ENCODE measurements at regions not wholly inside any gene's neighbourhood (a gene's known extent, or its start where the extent isn't known, plus 50 kb on each side); places are given as distances from the start of the nearest gene placed in this dataset.

DNA sequence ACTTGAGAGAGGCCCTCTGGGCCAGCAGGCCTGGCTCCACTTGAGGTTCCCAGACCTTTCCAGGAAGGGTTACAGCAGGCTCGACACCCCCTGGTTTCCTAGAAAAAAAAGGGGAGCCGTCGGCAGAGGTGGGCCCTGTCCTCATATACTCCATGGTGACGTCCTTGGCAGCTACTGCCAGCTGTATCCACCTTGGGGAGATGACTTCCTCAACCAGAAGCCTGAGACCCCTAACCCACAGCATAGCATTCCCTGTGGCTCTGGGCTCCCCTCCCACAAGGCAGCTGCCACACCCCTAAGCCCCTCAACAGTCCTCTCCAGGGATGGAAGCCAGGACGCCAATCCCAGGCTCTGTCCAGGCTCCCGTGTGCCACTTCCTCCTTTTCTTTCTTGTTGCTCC lies 294.8 kb downstream of the CDC5L start:
- H3K36me3 ChIP-seq (ENCODE audit: control insufficient read depth, insufficient read depth, low read length), result no peaks in the 10 kb centered on the region
- H3K4me3 ChIP-seq (ENCODE audit: insufficient read depth, low read depth, low read length), result no peak overlapping the region
- H3K27ac ChIP-seq (ENCODE audit: insufficient read depth, low read depth, low read length, poor library complexity, severe bottlenecking), result no peak overlapping the region
- no peaks in the 10 kb centered on the region for H3K9me3 ChIP-seq (ENCODE audit: control insufficient read depth, low read length)
- H3K4me1 ChIP-seq (ENCODE audit: control insufficient read depth, insufficient read depth, low read length), result peaks cover 11% of the 10 kb centered on the region
- 88 to 94% methylated on average over 6 of the region's 6 CpGs for WGBS, 2 experiments
- no peaks in the 10 kb centered on the region for H3K27me3 ChIP-seq (ENCODE audit: control insufficient read depth, insufficient read depth, low read length, poor library complexity, severe bottlenecking)

DNA sequence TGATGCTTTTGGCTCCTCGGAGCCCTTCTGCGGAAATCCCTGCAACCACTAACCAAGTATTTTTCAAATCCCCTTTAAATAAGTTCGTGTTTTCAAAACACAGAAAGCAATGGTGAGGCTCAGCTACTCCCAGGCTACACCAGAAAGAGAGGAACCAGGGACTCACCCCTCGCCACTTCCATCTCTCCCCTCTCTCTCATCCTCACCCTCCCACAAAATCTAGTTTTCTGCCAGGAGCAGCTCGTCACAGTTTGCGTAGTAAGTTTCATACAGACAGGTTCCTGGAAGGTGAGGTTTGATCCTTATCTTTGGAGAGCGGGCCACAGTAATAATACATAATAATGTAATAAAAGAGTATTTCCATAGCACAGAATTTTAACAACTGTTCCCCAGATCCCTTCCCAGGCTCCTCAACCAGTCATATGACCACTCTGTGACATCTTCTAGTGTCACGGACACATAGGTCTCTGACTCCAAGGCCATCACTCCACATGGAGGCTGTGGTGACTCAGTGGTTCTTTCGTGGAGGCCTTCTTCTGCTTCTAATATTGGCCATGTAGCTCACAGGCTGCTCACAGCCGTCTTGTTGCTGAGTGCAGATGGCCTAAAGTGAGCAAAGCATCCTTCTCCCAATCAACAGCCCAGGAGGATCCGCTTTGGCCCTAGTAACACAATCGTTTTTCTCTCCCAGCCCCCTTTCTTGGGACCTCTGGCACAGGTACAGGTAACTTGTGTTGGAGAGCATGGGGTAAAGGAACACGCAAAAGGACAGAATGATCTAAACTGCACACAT lies 295.7 kb downstream of the CDC5L start:
- no peak overlapping the region for H3K27ac ChIP-seq (ENCODE audit: insufficient read depth, low read depth, low read length, poor library complexity, severe bottlenecking)
- H3K36me3 ChIP-seq (ENCODE audit: control insufficient read depth, insufficient read depth, low read length), result no peaks in the 10 kb centered on the region
- no peaks in the 10 kb centered on the region for H3K27me3 ChIP-seq (ENCODE audit: control insufficient read depth, insufficient read depth, low read length, poor library complexity, severe bottlenecking)
- H3K4me3 ChIP-seq (ENCODE audit: insufficient read depth, low read depth, low read length), result no peak overlapping the region
- peaks cover 11% of the 10 kb centered on the region for H3K4me1 ChIP-seq (ENCODE audit: control insufficient read depth, insufficient read depth, low read length)
- WGBS, 2 experiments, result 91 to 96% methylated on average over 10 to 12 of the region's 13 CpGs
- no peaks in the 10 kb centered on the region for H3K9me3 ChIP-seq (ENCODE audit: control insufficient read depth, low read length)

- H3K27ac ChIP-seq (ENCODE audit: insufficient read depth, low read depth, low read length, poor library complexity, severe bottlenecking), result no peak overlapping the region
- H3K4me3 ChIP-seq (ENCODE audit: insufficient read depth, low read depth, low read length), result no peak overlapping the region
- WGBS, 2 experiments, result 89 to 96% methylated on average over 2 of the region's 2 CpGs
- no peaks in the 10 kb centered on the region for H3K36me3 ChIP-seq (ENCODE audit: control insufficient read depth, insufficient read depth, low read length)
- no peaks in the 10 kb centered on the region for H3K9me3 ChIP-seq (ENCODE audit: control insufficient read depth, low read length)
- H3K4me1 ChIP-seq (ENCODE audit: control insufficient read depth, insufficient read depth, low read length), result peaks cover 11% of the 10 kb centered on the region
- H3K27me3 ChIP-seq (ENCODE audit: control insufficient read depth, insufficient read depth, low read length, poor library complexity, severe bottlenecking), result no peaks in the 10 kb centered on the region
These were observed 297.7 kb downstream of the CDC5L start for GRCh38 chr6:44685213-44685612.

DNA sequence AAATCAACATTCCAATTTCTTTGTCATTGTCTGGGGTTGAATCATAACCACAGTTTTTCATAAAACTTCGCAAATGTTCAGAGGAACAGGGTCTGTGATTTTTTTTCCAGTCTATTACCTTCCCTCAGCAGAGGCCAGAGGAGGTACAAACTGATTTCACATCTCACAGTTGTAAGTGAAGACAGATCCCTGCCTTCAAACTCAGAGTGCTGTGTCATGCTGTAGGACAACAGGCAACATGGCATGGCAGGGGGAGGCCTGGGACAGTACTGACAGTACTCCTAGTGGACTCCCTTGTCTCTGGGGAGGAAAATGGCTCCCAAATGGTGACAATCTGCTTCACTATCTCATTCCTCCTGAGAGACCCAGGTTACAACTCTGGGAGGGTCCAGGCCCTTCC lies 308.6 kb downstream of the CDC5L start:
- Histone ChIP-seq H3K4me3 (ENCODE audit: insufficient read depth, low read depth, low read length) (no peak overlapping the region), H3K4me1 (ENCODE audit: control insufficient read depth, insufficient read depth, low read length) (peaks cover 2% of the 10 kb centered on the region), H3K36me3 (ENCODE audit: control insufficient read depth, insufficient read depth, low read length) (no peaks in the 10 kb centered on the region), H3K27me3 (ENCODE audit: control insufficient read depth, insufficient read depth, low read length, poor library complexity, severe bottlenecking) (no peaks in the 10 kb centered on the region), H3K9me3 (ENCODE audit: control insufficient read depth, low read length) (no peaks in the 10 kb centered on the region), H3K27ac (ENCODE audit: insufficient read depth, low read depth, low read length, poor library complexity, severe bottlenecking) (no peak overlapping the region)
- WGBS, 2 experiments, result 97 to 100% methylated on average over 1 of the region's 1 CpG

DNA sequence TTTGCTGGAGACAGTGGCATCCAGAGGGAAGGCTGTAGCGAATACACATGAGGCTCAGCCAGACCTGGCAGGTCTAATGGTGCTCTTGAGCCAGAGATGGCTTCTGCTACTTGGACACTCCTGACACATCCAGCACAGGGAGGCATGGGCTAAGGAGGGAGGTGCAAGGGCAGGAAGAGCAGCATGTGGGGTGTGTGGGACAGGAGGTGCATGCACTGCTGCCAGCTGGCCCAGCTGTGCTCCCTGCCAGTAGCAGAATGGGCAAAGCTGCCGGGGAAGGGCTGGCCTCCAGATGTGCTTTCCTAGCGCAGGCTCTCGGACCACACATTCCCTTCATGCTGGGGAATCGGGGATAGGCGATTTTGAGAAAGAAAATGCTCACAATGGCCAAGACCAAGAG lies 309.2 kb downstream of the CDC5L start:
- whole genome bisulfite sequencing, 2 experiments, result 94% methylated on average over 6 of the region's 6 CpGs
- Histone ChIP-seq H3K4me1 (ENCODE audit: control insufficient read depth, insufficient read depth, low read length) (peaks cover 7% of the 10 kb centered on the region), H3K9me3 (ENCODE audit: control insufficient read depth, low read length) (no peaks in the 10 kb centered on the region), H3K27me3 (ENCODE audit: control insufficient read depth, insufficient read depth, low read length, poor library complexity, severe bottlenecking) (no peaks in the 10 kb centered on the region), H3K4me3 (ENCODE audit: insufficient read depth, low read depth, low read length) (no peak overlapping the region), H3K27ac (ENCODE audit: insufficient read depth, low read depth, low read length, poor library complexity, severe bottlenecking) (no peak overlapping the region), H3K36me3 (ENCODE audit: control insufficient read depth, insufficient read depth, low read length) (no peaks in the 10 kb centered on the region)

DNA sequence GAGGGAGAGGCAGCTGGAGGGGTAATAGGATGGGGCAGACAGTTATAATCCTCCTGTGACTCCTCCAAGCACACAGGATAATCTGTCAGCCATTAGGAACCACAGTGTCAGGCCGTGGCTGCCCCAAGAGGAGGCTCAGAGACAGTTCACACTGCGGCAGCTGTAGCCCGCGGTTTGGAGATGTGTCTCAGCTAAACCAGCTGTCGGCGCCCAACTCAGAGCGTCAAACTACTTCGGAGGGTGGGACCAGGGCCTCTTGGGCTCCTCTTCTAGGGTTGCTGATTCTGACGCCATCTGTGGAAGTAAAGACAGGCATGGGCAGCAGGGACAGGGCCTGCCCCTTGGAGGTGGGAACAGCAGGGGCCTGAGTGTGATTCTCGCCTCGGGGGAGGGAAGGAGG lies 309.8 kb downstream of the CDC5L start:
- Histone ChIP-seq H3K27me3 (ENCODE audit: control insufficient read depth, insufficient read depth, low read length, poor library complexity, severe bottlenecking) (no peaks in the 10 kb centered on the region), H3K27ac (ENCODE audit: insufficient read depth, low read depth, low read length, poor library complexity, severe bottlenecking) (no peak overlapping the region), H3K9me3 (ENCODE audit: control insufficient read depth, low read length) (no peaks in the 10 kb centered on the region), H3K4me1 (ENCODE audit: control insufficient read depth, insufficient read depth, low read length) (peaks cover 14% of the 10 kb centered on the region), H3K4me3 (ENCODE audit: insufficient read depth, low read depth, low read length) (no peak overlapping the region), H3K36me3 (ENCODE audit: control insufficient read depth, insufficient read depth, low read length) (no peaks in the 10 kb centered on the region)
- WGBS, 2 experiments, result 88% methylated on average over 11 of the region's 11 CpGs

DNA sequence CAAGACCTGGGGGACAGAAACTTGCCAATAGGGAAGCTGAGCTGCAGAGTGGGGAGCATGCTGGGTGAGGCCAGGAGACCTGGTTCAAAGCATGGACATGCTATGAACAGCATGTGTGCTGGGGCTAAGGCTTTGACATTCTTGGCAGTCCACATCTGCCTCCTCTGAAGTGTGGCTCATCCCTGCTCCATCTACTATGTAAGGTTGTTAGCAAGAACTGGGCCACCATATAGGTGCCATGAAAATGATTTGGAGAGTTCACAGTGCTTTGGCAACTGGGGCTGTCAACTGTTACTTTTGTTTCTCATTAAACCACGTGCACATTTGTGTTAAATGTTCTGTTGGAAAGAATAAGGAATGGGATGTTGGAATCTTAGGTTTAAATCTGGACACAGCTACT lies 311.1 kb downstream of the CDC5L start:
- Histone ChIP-seq H3K27me3 (ENCODE audit: control insufficient read depth, insufficient read depth, low read length, poor library complexity, severe bottlenecking) (no peaks in the 10 kb centered on the region), H3K9me3 (ENCODE audit: control insufficient read depth, low read length) (no peaks in the 10 kb centered on the region), H3K36me3 (ENCODE audit: control insufficient read depth, insufficient read depth, low read length) (no peaks in the 10 kb centered on the region), H3K27ac (ENCODE audit: insufficient read depth, low read depth, low read length, poor library complexity, severe bottlenecking) (no peak overlapping the region), H3K4me3 (ENCODE audit: insufficient read depth, low read depth, low read length) (no peak overlapping the region), H3K4me1 (ENCODE audit: control insufficient read depth, insufficient read depth, low read length) (peaks cover 15% of the 10 kb centered on the region)
- WGBS, 2 experiments, result 90 to 92% methylated on average over 1 of the region's 1 CpG

DNA sequence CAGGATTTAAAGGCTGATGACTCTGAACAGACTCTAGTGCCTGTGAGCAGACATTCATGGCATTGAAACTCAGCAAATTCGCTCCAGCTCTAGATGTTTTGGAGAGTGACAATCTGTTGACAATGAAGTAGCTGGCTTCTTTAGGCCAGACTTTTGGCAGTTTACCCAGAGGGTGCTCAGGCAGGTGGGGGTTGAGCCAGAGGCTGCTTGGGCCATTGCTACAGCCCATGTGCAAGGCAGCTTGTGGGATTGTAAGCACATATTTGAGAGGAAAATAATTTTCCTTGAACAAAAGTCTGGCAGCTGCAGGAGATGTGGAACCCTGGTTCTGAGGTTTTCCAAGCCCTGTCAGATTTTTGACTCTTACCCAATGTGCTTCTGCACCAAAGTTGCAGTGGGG lies 311.6 kb downstream of the CDC5L start:
- Histone ChIP-seq H3K36me3 (ENCODE audit: control insufficient read depth, insufficient read depth, low read length) (no peaks in the 10 kb centered on the region), H3K27ac (ENCODE audit: insufficient read depth, low read depth, low read length, poor library complexity, severe bottlenecking) (no peak overlapping the region), H3K9me3 (ENCODE audit: control insufficient read depth, low read length) (no peaks in the 10 kb centered on the region), H3K4me3 (ENCODE audit: insufficient read depth, low read depth, low read length) (no peak overlapping the region), H3K27me3 (ENCODE audit: control insufficient read depth, insufficient read depth, low read length, poor library complexity, severe bottlenecking) (no peaks in the 10 kb centered on the region), H3K4me1 (ENCODE audit: control insufficient read depth, insufficient read depth, low read length) (peaks cover 15% of the 10 kb centered on the region)
- 91 to 95% methylated on average over 1 of the region's 1 CpG for WGBS, 2 experiments

DNA sequence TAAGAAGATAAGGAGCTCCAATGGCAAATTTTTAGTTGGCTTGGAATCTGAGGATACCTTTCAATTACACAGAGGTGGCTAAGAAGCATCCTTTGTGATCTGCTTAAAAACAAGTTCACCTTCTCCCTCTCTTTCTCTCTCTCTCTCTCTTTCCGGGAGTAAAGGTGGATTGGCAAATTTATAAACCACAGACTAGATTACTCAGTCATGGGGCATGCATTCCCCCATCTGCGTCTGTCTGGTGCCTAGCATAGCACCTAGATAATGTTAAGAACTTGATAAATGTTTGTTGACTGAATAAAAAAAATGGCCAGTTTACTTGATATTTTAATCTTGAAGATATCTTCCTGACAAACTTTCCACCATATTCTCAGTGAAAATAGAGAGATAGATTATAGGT lies 312.3 kb downstream of the CDC5L start:
- whole genome bisulfite sequencing, 2 experiments, result 90 to 100% methylated on average over 1 to 2 of the region's 2 CpGs
- Histone ChIP-seq H3K27ac (ENCODE audit: insufficient read depth, low read depth, low read length, poor library complexity, severe bottlenecking) (no peak overlapping the region), H3K4me3 (ENCODE audit: insufficient read depth, low read depth, low read length) (no peak overlapping the region), H3K9me3 (ENCODE audit: control insufficient read depth, low read length) (no peaks in the 10 kb centered on the region), H3K4me1 (ENCODE audit: control insufficient read depth, insufficient read depth, low read length) (peaks cover 15% of the 10 kb centered on the region), H3K36me3 (ENCODE audit: control insufficient read depth, insufficient read depth, low read length) (no peaks in the 10 kb centered on the region), H3K27me3 (ENCODE audit: control insufficient read depth, insufficient read depth, low read length, poor library complexity, severe bottlenecking) (no peaks in the 10 kb centered on the region)

DNA sequence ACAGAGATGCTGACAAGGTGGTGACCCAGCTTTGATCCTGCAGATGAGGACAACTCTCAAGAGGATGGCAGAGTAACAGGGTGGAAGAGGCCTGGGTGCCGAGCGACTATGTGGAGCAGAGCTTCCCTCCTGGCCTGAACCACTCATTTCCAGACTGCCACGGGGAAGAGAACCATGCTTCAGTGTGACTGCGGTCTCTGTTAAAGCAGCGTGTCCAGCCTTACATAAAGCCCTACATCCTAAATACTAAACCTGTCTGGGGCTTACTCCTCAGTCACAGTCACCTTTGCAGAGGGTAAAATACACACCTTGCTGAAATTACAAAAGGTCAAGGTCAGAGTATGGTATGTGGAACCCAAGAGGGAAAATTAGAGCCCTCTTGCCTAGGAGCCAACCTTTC lies 312.9 kb downstream of the CDC5L start:
- Histone ChIP-seq H3K36me3 (ENCODE audit: control insufficient read depth, insufficient read depth, low read length) (no peaks in the 10 kb centered on the region), H3K4me1 (ENCODE audit: control insufficient read depth, insufficient read depth, low read length) (peaks cover 15% of the 10 kb centered on the region), H3K9me3 (ENCODE audit: control insufficient read depth, low read length) (no peaks in the 10 kb centered on the region), H3K27ac (ENCODE audit: insufficient read depth, low read depth, low read length, poor library complexity, severe bottlenecking) (no peak overlapping the region), H3K27me3 (ENCODE audit: control insufficient read depth, insufficient read depth, low read length, poor library complexity, severe bottlenecking) (no peaks in the 10 kb centered on the region), H3K4me3 (ENCODE audit: insufficient read depth, low read depth, low read length) (no peak overlapping the region)
- WGBS, 2 experiments, result 93 to 97% methylated on average over 5 of the region's 5 CpGs
